Endothelial cell (in vitro differentiated cells): ENCODE measurements at regions not wholly inside any gene's neighbourhood (a gene's known extent, or its start where the extent isn't known, plus 50 kb on each side); places are given as distances from the start of the nearest gene placed in this dataset.

Experiments used
- DNase-seq: peaks from one replicate; pipeline ENCODE4 v3.0.0; 2021; ENCODE audit warnings: low spot score
- H3K27ac Mint-ChIP-seq: one replicate; pipeline ENCODE4 v1.8.0; 2021; ENCODE audit warnings: mixed read lengths, inconsistent platforms; ENCODE audit not compliant: unreplicated experiment
- H3K27me3 Mint-ChIP-seq: one replicate; pipeline ENCODE4 v1.8.0; 2021; ENCODE audit warnings: mild to moderate bottlenecking, moderate library complexity, mixed read lengths, inconsistent platforms; ENCODE audit not compliant: unreplicated experiment
- H3K36me3 Mint-ChIP-seq: one replicate; pipeline ENCODE4 v1.8.0; 2021; ENCODE audit warnings: mild to moderate bottlenecking, low read depth, mixed read lengths, inconsistent platforms; ENCODE audit not compliant: unreplicated experiment
- H3K4me1 Mint-ChIP-seq: one replicate; pipeline ENCODE4 v1.8.0; 2021; ENCODE audit warnings: mild to moderate bottlenecking, mixed read lengths, inconsistent platforms; ENCODE audit not compliant: unreplicated experiment
- H3K4me3 Mint-ChIP-seq: one replicate; pipeline ENCODE4 v1.8.0; 2021; ENCODE audit warnings: mild to moderate bottlenecking, mixed read lengths, inconsistent platforms; ENCODE audit not compliant: unreplicated experiment
- H3K9me3 Mint-ChIP-seq: one replicate; pipeline ENCODE4 v1.8.0; 2021; ENCODE audit warnings: mixed read lengths, inconsistent platforms; ENCODE audit not compliant: unreplicated experiment
- CTCF ChIP-seq: fragments of 200-600 bp; sonication (generic); IDR thresholded peaks from one replicate; pipeline ENCODE4 v1.5.0; 2021; ENCODE audit warnings: antibody characterized with exemption; ENCODE audit not compliant: unreplicated experiment

- no peak for DNase-seq
- no peaks in the 10 kb centered on the region for H3K27me3 Mint-ChIP-seq
- no peaks in the 10 kb centered on the region for H3K36me3 Mint-ChIP-seq
- no peaks in the 10 kb centered on the region for H3K9me3 Mint-ChIP-seq
- H3K4me1 Mint-ChIP-seq: no peaks in the 10 kb centered on the region
- no peak for TF ChIP-seq CTCF
- H3K4me3 Mint-ChIP-seq: no peak overlapping the region
- H3K27ac Mint-ChIP-seq: no peak overlapping the region
Observed at GRCh38 chr7:54390565-54390964, 151.6 kb upstream of the VSTM2A start.

GRCh38 chr7:54392935-54393334 lies 149.2 kb upstream of the VSTM2A start:
- DNase-seq: no peak
- H3K9me3 Mint-ChIP-seq: no peaks in the 10 kb centered on the region
- no peaks in the 10 kb centered on the region for H3K36me3 Mint-ChIP-seq
- no peak for TF ChIP-seq CTCF
- no peaks in the 10 kb centered on the region for H3K27me3 Mint-ChIP-seq
- H3K4me3 Mint-ChIP-seq: no peak overlapping the region
- no peaks in the 10 kb centered on the region for H3K4me1 Mint-ChIP-seq
- H3K27ac Mint-ChIP-seq: no peak overlapping the region

- H3K9me3 Mint-ChIP-seq: no peaks in the 10 kb centered on the region
- no peaks in the 10 kb centered on the region for H3K36me3 Mint-ChIP-seq
- H3K4me3 Mint-ChIP-seq: no peak overlapping the region
- H3K27ac Mint-ChIP-seq: no peak overlapping the region
- TF ChIP-seq CTCF: no peak
- no peaks in the 10 kb centered on the region for H3K4me1 Mint-ChIP-seq
- H3K27me3 Mint-ChIP-seq: no peaks in the 10 kb centered on the region
- DNase-seq: no peak
Observed at GRCh38 chr7:54394834-54395233, 147.3 kb upstream of the VSTM2A start.

- Mint-ChIP-seq H3K4me3 (no peak overlapping the region), H3K36me3 (no peaks in the 10 kb centered on the region), H3K27me3 (no peaks in the 10 kb centered on the region), H3K4me1 (no peaks in the 10 kb centered on the region), H3K9me3 (no peaks in the 10 kb centered on the region), H3K27ac (no peak overlapping the region)
- no peak for DNase-seq
- no peak for TF ChIP-seq CTCF
Observed at GRCh38 chr7:54397836-54398612, 144.2 kb upstream of the VSTM2A start.

GRCh38 chr7:54398863-54399262 lies 143.3 kb upstream of the VSTM2A start:
- Mint-ChIP-seq H3K4me3 (no peak overlapping the region), H3K9me3 (no peaks in the 10 kb centered on the region), H3K27ac (no peak overlapping the region), H3K36me3 (no peaks in the 10 kb centered on the region), H3K4me1 (no peaks in the 10 kb centered on the region), H3K27me3 (no peaks in the 10 kb centered on the region)
- TF ChIP-seq CTCF: no peak
- DNase-seq: no peak
